SU-DHL-6 (cell line): ENCODE measurements at regions not wholly inside any gene's neighbourhood (a gene's known extent, or its start where the extent isn't known, plus 50 kb on each side); places are given as distances from the start of the nearest gene placed in this dataset.

Experiments
- H2AFZ ChIP-seq: fragments of 200-600 bp; sonication (generic); 2 replicates; pipeline ENCODE4 v1.6.1; 2014; ENCODE audit warnings: low read depth, mild to moderate bottlenecking, moderate library complexity, mixed read lengths, antibody characterized with exemption, low read length; ENCODE audit not compliant: severe bottlenecking
- H3F3A ChIP-seq: fragments of 200-600 bp; shearing (Covaris generic); 2 replicates; pipeline ENCODE4 v1.6.0; 2016; ENCODE audit warnings: antibody characterized with exemption, mild to moderate bottlenecking; ENCODE audit not compliant: insufficient read depth
- H3K27ac ChIP-seq: fragments of 200-600 bp; sonication (generic); 2 replicates; pipeline ENCODE4 v1.5.1; 2016; ENCODE audit warnings: low read depth, mild to moderate bottlenecking, low read length, moderate library complexity, mixed read lengths
- H3K27me3 ChIP-seq: fragments of 200-600 bp; sonication (generic), shearing (Covaris generic); 2 replicates; pipeline ENCODE4 v1.6.0; 2014; ENCODE audit warnings: mild to moderate bottlenecking, low read length
- H3K36me3 ChIP-seq: fragments of 200-600 bp; sonication (generic); 2 replicates; pipeline ENCODE4 v1.6.1; 2014; ENCODE audit warnings: mild to moderate bottlenecking, low read length, mixed read lengths
- H3K4me2 ChIP-seq: fragments of 300-600, 200-600 bp; shearing (Covaris generic), sonication (generic); 2 replicates; pipeline ENCODE4 v1.6.0; 2014; ENCODE audit warnings: low read length, low read depth, mild to moderate bottlenecking; ENCODE audit not compliant: poor library complexity, severe bottlenecking
- H3K4me3 ChIP-seq: fragments of 200-600 bp; sonication (generic); 2 replicates; pipeline ENCODE4 v1.5.1; 2014; ENCODE audit warnings: antibody characterized with exemption, low read length, mild to moderate bottlenecking, mixed read lengths; ENCODE audit not compliant: insufficient read depth, poor library complexity, severe bottlenecking
- H3K79me2 ChIP-seq: fragments of 200-600 bp; sonication (generic); 2 replicates; pipeline ENCODE4 v1.6.1; 2014; ENCODE audit warnings: mild to moderate bottlenecking, low read length, moderate library complexity; ENCODE audit not compliant: insufficient read depth
- H3K9ac ChIP-seq: fragments of 200-600 bp; sonication (generic); 2 replicates; pipeline ENCODE4 v1.7.0; 2014; ENCODE audit warnings: mild to moderate bottlenecking, low read length
- H3K9me2 ChIP-seq: fragments of 200-600 bp; sonication (generic); replicated peaks from 2 replicates; pipeline ENCODE4 v1.6.1; 2014; ENCODE audit warnings: low read length; ENCODE audit not compliant: insufficient read depth
- H3K9me3 ChIP-seq: fragments of 200-600 bp; sonication (generic); 2 replicates; pipeline ENCODE4 v1.6.1; 2014; ENCODE audit warnings: low read length, mixed read lengths; ENCODE audit not compliant: insufficient read depth
- H4K20me1 ChIP-seq: fragments of 200-600 bp; sonication (generic); 2 replicates; pipeline ENCODE4 v1.6.1; 2014; ENCODE audit warnings: low read depth, mild to moderate bottlenecking, antibody characterized with exemption, low read length, moderate library complexity, mixed read lengths
- CTCF ChIP-seq: fragments of 200-600 bp; sonication (generic); IDR thresholded peaks from one replicate; pipeline ENCODE4 v1.5.1; 2017; ENCODE audit warnings: antibody characterized with exemption, mild to moderate bottlenecking, low read length, moderate library complexity; ENCODE audit not compliant: insufficient read depth, poor library complexity, severe bottlenecking
- EZH2phosphoT487 ChIP-seq: fragments of 200-600 bp; sonication (generic), shearing (Covaris generic); conservative IDR thresholded peaks from 2 replicates; pipeline ENCODE4 v1.6.1; 2018; ENCODE audit warnings: mild to moderate bottlenecking, antibody characterized with exemption, low read length, moderate library complexity, mixed read lengths

GRCh38 chr11:122426073-122426472, 229.4 kb upstream of the UBASH3B start:
- Histone ChIP-seq H3K27me3 (no peaks in the 10 kb centered on the region), H3K4me2 (no peak overlapping the region), H3K27ac (no peak overlapping the region), H3F3A (no peaks in the 10 kb centered on the region), H3K9me2 (no peaks in the 10 kb centered on the region), H3K36me3 (no peaks in the 10 kb centered on the region), H3K4me3 (no peak overlapping the region), H3K79me2 (no peaks in the 10 kb centered on the region), H3K9ac (no peak overlapping the region), H3K9me3 (no peaks in the 10 kb centered on the region), H4K20me1 (no peaks in the 10 kb centered on the region), H2AFZ (no peak overlapping the region)
- TF ChIP-seq EZH2phosphoT487 (no peak), CTCF (no peak)

GRCh38 chr11:122424636-122425035, 230.9 kb upstream of the UBASH3B start:
- Histone ChIP-seq H3F3A (no peaks in the 10 kb centered on the region), H3K9ac (no peak overlapping the region), H3K9me2 (no peaks in the 10 kb centered on the region), H3K36me3 (no peaks in the 10 kb centered on the region), H2AFZ (no peak overlapping the region), H3K9me3 (no peaks in the 10 kb centered on the region), H3K4me2 (no peak overlapping the region), H3K79me2 (no peaks in the 10 kb centered on the region), H3K27me3 (no peaks in the 10 kb centered on the region), H3K27ac (no peak overlapping the region), H3K4me3 (no peak overlapping the region), H4K20me1 (no peaks in the 10 kb centered on the region)
- TF ChIP-seq CTCF: no peak

GRCh38 chr11:122423886-122424285, 231.6 kb upstream of the UBASH3B start:
- Histone ChIP-seq H3K9ac (no peak overlapping the region), H3F3A (no peaks in the 10 kb centered on the region), H3K79me2 (no peaks in the 10 kb centered on the region), H3K9me3 (no peaks in the 10 kb centered on the region), H4K20me1 (no peaks in the 10 kb centered on the region), H3K9me2 (no peaks in the 10 kb centered on the region), H3K4me3 (no peak overlapping the region), H3K27me3 (no peaks in the 10 kb centered on the region), H2AFZ (no peak overlapping the region), H3K27ac (no peak overlapping the region), H3K36me3 (no peaks in the 10 kb centered on the region), H3K4me2 (no peak overlapping the region)
- TF ChIP-seq CTCF: no peak
- TF ChIP-seq EZH2phosphoT487: no peak

GRCh38 chr11:122423273-122423672, 232.2 kb upstream of the UBASH3B start:
- Histone ChIP-seq H3K9me2 (no peaks in the 10 kb centered on the region), H3F3A (no peaks in the 10 kb centered on the region), H3K27me3 (no peaks in the 10 kb centered on the region), H3K9ac (no peak overlapping the region), H3K9me3 (no peaks in the 10 kb centered on the region), H3K4me3 (no peak overlapping the region), H3K27ac (no peak overlapping the region), H3K4me2 (no peak overlapping the region), H4K20me1 (no peaks in the 10 kb centered on the region), H3K36me3 (no peaks in the 10 kb centered on the region), H3K79me2 (no peaks in the 10 kb centered on the region), H2AFZ (no peak overlapping the region)
- TF ChIP-seq CTCF: no peak
- no peak for TF ChIP-seq EZH2phosphoT487
